WTC11 (cell line): ENCODE measurements at regions not wholly inside any gene's neighbourhood (a gene's known extent, or its start where the extent isn't known, plus 50 kb on each side); places are given as distances from the start of the nearest gene placed in this dataset.
A peak's percentile ranks its signal among the peaks of the same experiment; 100 is the strongest.

Source experiments
- ATAC-seq: fragments of 200-7000 bp; cut with Tn5 transposase; 2 replicates; pipeline ENCODE4 v1.10.0; 2021; ENCODE audit warnings: mild to moderate bottlenecking, moderate library complexity
- CTCF ChIA-PET: fragments of 300-600 bp; sonication (Branson Sonifier 250); formaldehyde crosslinking; loops from one replicate; lab custom pipeline; 2021; ENCODE audit warnings: antibody characterized with exemption; lab: Charles Lee
- POLR2A ChIA-PET: fragments of 350-600 bp; sonication (Branson Sonifier 250); formaldehyde crosslinking; loops from one replicate; lab custom pipeline; 2021; ENCODE audit warnings: antibody characterized with exemption; lab: Charles Lee
- DNase-seq: peaks from one replicate; pipeline ENCODE4 v3.0.0; 2021; ENCODE audit warnings: low spot score
- H3K27ac Mint-ChIP-seq: 2 replicates; pipeline ENCODE4 v1.8.0; 2021; ENCODE audit warnings: mixed read lengths
- H3K27me3 Mint-ChIP-seq: 2 replicates; pipeline ENCODE4 v1.8.0; 2021; ENCODE audit warnings: low read depth, mild to moderate bottlenecking, moderate library complexity, mixed read lengths
- H3K36me3 Mint-ChIP-seq: 2 replicates; pipeline ENCODE4 v1.8.0; 2021; ENCODE audit warnings: mixed read lengths
- H3K4me1 Mint-ChIP-seq: 2 replicates; pipeline ENCODE4 v1.8.0; 2022; ENCODE audit warnings: mixed read lengths
- H3K4me3 Mint-ChIP-seq: 2 replicates; pipeline ENCODE4 v1.8.0; 2021; ENCODE audit warnings: mild to moderate bottlenecking, moderate library complexity, mixed read lengths
- H3K9me3 Mint-ChIP-seq: 2 replicates; pipeline ENCODE4 v1.8.0; 2021; ENCODE audit warnings: mixed read lengths
- AR ChIP-seq: fragments of 250-450 bp; sonication (Bioruptor Pico); IDR thresholded peaks from 2 replicates; pipeline ENCODE4 v1.9.0; 2021; ENCODE audit warnings: mild to moderate bottlenecking
- CBFB ChIP-seq: sonication (generic); formaldehyde crosslinking; IDR thresholded peaks from 2 replicates; pipeline ENCODE4 v1.8.1; 2022; ENCODE audit warnings: mild to moderate bottlenecking, low read depth, missing genetic modification reagents
- EMX1 ChIP-seq: fragments of 250-450 bp; sonication (Bioruptor Pico); IDR thresholded peaks from 2 replicates; pipeline ENCODE4 v1.8.0; 2021; ENCODE audit warnings: mild to moderate bottlenecking
- GTF2I ChIP-seq: fragments of 250-450 bp; sonication (Bioruptor Pico); conservative IDR thresholded peaks from 2 replicates; pipeline ENCODE4 v1.4.0; 2021; ENCODE audit warnings: mild to moderate bottlenecking
- KAT7 ChIP-seq: sonication (generic); formaldehyde crosslinking; IDR thresholded peaks from 2 replicates; pipeline ENCODE4 v1.8.1; 2023; ENCODE audit warnings: missing genetic modification reagents, mild to moderate bottlenecking, borderline replicate concordance
- MAX ChIP-seq: sonication (generic); formaldehyde crosslinking; IDR thresholded peaks from 2 replicates; pipeline ENCODE4 v1.8.0; 2022; ENCODE audit warnings: mild to moderate bottlenecking, missing genetic modification reagents
- OVOL2 ChIP-seq: fragments of 250-450 bp; sonication (Bioruptor Pico); IDR thresholded peaks from 2 replicates; pipeline ENCODE4 v1.9.0; 2021; ENCODE audit warnings: mild to moderate bottlenecking, borderline replicate concordance
- PREB ChIP-seq: sonication (generic); formaldehyde crosslinking; IDR thresholded peaks from 2 replicates; pipeline ENCODE4 v1.8.1; 2022; ENCODE audit warnings: mild to moderate bottlenecking, missing genetic modification reagents, moderate library complexity, borderline replicate concordance
- RORB ChIP-seq: fragments of 250-450 bp; sonication (Bioruptor Pico); IDR thresholded peaks from 2 replicates; pipeline ENCODE4 v1.9.0; 2021; ENCODE audit warnings: mild to moderate bottlenecking
- ZNF232 ChIP-seq: sonication (generic); formaldehyde crosslinking; IDR thresholded peaks from 2 replicates; pipeline ENCODE4 v1.8.0; 2022; ENCODE audit warnings: mild to moderate bottlenecking, missing genetic modification reagents
- ZNF263 ChIP-seq: sonication (generic); formaldehyde crosslinking; IDR thresholded peaks from 2 replicates; pipeline ENCODE4 v1.8.1; 2022; ENCODE audit warnings: low read depth, mild to moderate bottlenecking, moderate library complexity, missing genetic modification reagents
- ZNF317 ChIP-seq: sonication (generic); formaldehyde crosslinking; IDR thresholded peaks from 2 replicates; pipeline ENCODE4 v1.8.1; 2023; ENCODE audit warnings: low read depth, mild to moderate bottlenecking, moderate library complexity, missing genetic modification reagents, borderline replicate concordance
- ZNF416 ChIP-seq: fragments of 250-450 bp; sonication (Bioruptor Pico); IDR thresholded peaks from 2 replicates; pipeline ENCODE4 v1.9.0; 2021; ENCODE audit warnings: mild to moderate bottlenecking, inconsistent platforms
- ZNF671 ChIP-seq: fragments of 250-450 bp; sonication (Bioruptor Pico); IDR thresholded peaks from 2 replicates; pipeline ENCODE4 v1.8.0; 2021; ENCODE audit warnings: mild to moderate bottlenecking
- TF ChIP-seq, protein P1 (sequence below): fragments of 250-450 bp; sonication (Bioruptor Pico); IDR thresholded peaks from 2 replicates; pipeline ENCODE4 v1.8.0; 2021; ENCODE audit warnings: mild to moderate bottlenecking
- TF ChIP-seq, protein P2 (sequence below): fragments of 250-450 bp; sonication (Bioruptor Pico); IDR thresholded peaks from 2 replicates; pipeline ENCODE4 v2.1.2; 2022; ENCODE audit warnings: mild to moderate bottlenecking, moderate library complexity
- TF ChIP-seq, protein P3 (sequence below): sonication (generic); formaldehyde crosslinking; IDR thresholded peaks from 2 replicates; pipeline ENCODE4 v1.8.1; 2022; ENCODE audit warnings: mild to moderate bottlenecking, moderate library complexity, missing genetic modification reagents

DNA sequence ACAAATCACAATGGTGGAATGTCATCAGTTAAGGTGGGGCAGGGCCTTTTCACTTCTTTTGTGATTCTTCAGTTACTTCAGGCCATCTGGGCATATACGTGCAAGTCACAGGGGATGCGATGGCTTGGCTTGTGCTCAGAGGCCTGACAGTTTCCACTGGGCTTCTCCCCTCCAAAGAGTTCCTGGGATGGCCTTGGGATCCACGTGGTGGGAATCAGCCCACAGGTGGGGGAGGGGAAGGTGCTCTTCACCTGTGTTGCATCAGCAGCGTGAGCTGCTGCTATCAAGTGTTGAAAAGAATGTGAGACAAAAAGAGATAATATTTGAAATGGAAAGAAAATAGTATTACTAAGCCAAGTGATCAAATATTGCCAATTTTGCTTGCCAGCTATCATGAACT, 116.2 kb upstream of the F3 start (continued):
- TF ChIP-seq MAX: peak; percentile 78
- TF ChIP-seq, all 79 proteins: peak for 6; not testable (repeated sequence) for 73

GRCh38 chr1:94656967-94657366, 115.4 kb upstream of the F3 start:
- no peak overlapping the region for H3K4me3 Mint-ChIP-seq
- TF ChIP-seq KAT7 (CRISPR knock-in tag) (no peak), AR (CRISPR knock-in tag) (no peak), PREB (CRISPR knock-in tag) (no peak), GTF2I (CRISPR knock-in tag) (no peak), ZNF232 (CRISPR knock-in tag) (no peak)
- TF ChIP-seq, protein P1, sequence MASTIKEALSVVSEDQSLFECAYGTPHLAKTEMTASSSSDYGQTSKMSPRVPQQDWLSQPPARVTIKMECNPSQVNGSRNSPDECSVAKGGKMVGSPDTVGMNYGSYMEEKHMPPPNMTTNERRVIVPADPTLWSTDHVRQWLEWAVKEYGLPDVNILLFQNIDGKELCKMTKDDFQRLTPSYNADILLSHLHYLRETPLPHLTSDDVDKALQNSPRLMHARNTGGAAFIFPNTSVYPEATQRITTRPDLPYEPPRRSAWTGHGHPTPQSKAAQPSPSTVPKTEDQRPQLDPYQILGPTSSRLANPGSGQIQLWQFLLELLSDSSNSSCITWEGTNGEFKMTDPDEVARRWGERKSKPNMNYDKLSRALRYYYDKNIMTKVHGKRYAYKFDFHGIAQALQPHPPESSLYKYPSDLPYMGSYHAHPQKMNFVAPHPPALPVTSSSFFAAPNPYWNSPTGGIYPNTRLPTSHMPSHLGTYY (CRISPR knock-in tag): no peak
- no peak for DNase-seq
- ChIA-PET POLR2A (no interaction called here), CTCF (interaction anchor here (0.5 kb wide), 1 partner anchor 1187 kb away, joined by 3 read pairs; no protein-coding TSS in a partner anchor)
- H3K9me3 Mint-ChIP-seq: peaks cover 10% of the 10 kb centered on the region
- H3K27ac Mint-ChIP-seq: peak overlapping the region; percentile 92
- peaks cover 61% of the 10 kb centered on the region for H3K4me1 Mint-ChIP-seq
- peaks cover 7% of the 10 kb centered on the region; the same call in 1 of the 2 replicates for H3K36me3 Mint-ChIP-seq
- no peaks in the 10 kb centered on the region for H3K27me3 Mint-ChIP-seq
- ATAC-seq: no peak

- ATAC-seq (no peak), DNase-seq (no peak)
- Mint-ChIP-seq H3K9me3 (peaks cover 10% of the 10 kb centered on the region), H3K36me3 (peaks cover 7% of the 10 kb centered on the region; the same call in 1 of the 2 replicates), H3K4me1 (peaks cover 44% of the 10 kb centered on the region), H3K27ac (no peak overlapping the region), H3K27me3 (no peaks in the 10 kb centered on the region), H3K4me3 (no peak overlapping the region)
- TF ChIP-seq CBFB (CRISPR knock-in tag) (no peak), ZNF317 (CRISPR knock-in tag) (no peak), OVOL2 (CRISPR knock-in tag) (no peak), ZNF416 (CRISPR knock-in tag) (no peak), EMX1 (CRISPR knock-in tag) (no peak), GTF2I (CRISPR knock-in tag) (no peak), ZNF671 (CRISPR knock-in tag) (no peak), ZNF263 (CRISPR knock-in tag) (no peak), RORB (no peak)
- TF ChIP-seq, protein P2, sequence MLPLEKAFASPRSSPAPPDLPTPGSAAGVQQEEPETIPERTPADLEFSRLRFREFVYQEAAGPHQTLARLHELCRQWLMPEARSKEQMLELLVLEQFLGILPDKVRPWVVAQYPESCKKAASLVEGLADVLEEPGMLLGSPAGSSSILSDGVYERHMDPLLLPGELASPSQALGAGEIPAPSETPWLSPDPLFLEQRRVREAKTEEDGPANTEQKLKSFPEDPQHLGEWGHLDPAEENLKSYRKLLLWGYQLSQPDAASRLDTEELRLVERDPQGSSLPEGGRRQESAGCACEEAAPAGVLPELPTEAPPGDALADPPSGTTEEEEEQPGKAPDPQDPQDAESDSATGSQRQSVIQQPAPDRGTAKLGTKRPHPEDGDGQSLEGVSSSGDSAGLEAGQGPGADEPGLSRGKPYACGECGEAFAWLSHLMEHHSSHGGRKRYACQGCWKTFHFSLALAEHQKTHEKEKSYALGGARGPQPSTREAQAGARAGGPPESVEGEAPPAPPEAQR: no peak
- TF ChIP-seq, protein P3, sequence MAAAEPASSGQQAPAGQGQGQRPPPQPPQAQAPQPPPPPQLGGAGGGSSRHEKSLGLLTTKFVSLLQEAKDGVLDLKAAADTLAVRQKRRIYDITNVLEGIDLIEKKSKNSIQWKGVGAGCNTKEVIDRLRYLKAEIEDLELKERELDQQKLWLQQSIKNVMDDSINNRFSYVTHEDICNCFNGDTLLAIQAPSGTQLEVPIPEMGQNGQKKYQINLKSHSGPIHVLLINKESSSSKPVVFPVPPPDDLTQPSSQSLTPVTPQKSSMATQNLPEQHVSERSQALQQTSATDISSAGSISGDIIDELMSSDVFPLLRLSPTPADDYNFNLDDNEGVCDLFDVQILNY: no peak
- ChIA-PET POLR2A (no interaction called here), CTCF (no interaction called here)
Measured at GRCh38 chr1:94654919-94655318, 113.4 kb upstream of the F3 start.
